ENCODE measurements at regions not wholly inside any gene's neighbourhood (a gene's known extent, or its start where the extent isn't known, plus 50 kb on each side); places are given as distances from the start of the nearest gene placed in this dataset.
"Not testable (repeated sequence)": the region's sequence is repeated elsewhere in the genome, so short reads cannot be mapped to it uniquely, and the experiment has no call there.

DNA sequence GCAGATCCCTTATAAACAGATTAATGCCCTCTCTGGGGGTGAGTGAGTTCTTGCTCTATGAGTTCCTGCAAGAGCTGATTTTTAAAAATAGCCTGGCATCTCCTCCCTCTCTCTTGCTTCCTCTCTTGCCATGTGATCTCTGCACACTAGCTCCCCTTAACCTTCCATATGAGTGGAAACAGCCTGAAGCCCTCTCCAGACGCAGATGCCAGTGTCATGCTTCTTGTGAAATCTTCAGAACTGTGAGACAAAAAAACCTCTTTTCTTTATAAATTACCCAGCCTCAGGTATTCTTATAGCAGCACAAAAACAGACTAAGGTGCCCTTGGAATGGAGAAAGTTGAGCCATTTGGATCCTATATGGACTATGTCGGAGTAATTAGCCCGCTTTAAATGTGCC lies 559.7 kb upstream of the CYLC2 start:
- no peaks in the 10 kb centered on the region for H3K4me1 ChIP-seq (replicated peaks)
- intact Hi-C loops (cut with DNase I): no loop called here
- TF ChIP-seq, protein P1, sequence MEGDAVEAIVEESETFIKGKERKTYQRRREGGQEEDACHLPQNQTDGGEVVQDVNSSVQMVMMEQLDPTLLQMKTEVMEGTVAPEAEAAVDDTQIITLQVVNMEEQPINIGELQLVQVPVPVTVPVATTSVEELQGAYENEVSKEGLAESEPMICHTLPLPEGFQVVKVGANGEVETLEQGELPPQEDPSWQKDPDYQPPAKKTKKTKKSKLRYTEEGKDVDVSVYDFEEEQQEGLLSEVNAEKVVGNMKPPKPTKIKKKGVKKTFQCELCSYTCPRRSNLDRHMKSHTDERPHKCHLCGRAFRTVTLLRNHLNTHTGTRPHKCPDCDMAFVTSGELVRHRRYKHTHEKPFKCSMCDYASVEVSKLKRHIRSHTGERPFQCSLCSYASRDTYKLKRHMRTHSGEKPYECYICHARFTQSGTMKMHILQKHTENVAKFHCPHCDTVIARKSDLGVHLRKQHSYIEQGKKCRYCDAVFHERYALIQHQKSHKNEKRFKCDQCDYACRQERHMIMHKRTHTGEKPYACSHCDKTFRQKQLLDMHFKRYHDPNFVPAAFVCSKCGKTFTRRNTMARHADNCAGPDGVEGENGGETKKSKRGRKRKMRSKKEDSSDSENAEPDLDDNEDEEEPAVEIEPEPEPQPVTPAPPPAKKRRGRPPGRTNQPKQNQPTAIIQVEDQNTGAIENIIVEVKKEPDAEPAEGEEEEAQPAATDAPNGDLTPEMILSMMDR (IDR thresholded peaks at IDR 0.05): no peak
- TF ChIP-seq POLR2AphosphoS5 (IDR thresholded peaks at IDR 0.05) (no peak), POLR2A (IDR thresholded peaks at IDR 0.05) (no peak)
- no peak overlapping the region for H3K4me3 ChIP-seq
- no peaks in the 10 kb centered on the region for H3K27me3 ChIP-seq (replicated peaks; ENCODE audit: insufficient read depth)
- no peak overlapping the region for H3K27ac ChIP-seq
- DNase-seq (ENCODE audit: low spot score): no peak
- no peaks in the 10 kb centered on the region for H3K36me3 ChIP-seq
- WGBS: 87% methylated on average over 3 of the region's 3 CpGs
- no peaks in the 10 kb centered on the region for H3K9me3 ChIP-seq

DNA sequence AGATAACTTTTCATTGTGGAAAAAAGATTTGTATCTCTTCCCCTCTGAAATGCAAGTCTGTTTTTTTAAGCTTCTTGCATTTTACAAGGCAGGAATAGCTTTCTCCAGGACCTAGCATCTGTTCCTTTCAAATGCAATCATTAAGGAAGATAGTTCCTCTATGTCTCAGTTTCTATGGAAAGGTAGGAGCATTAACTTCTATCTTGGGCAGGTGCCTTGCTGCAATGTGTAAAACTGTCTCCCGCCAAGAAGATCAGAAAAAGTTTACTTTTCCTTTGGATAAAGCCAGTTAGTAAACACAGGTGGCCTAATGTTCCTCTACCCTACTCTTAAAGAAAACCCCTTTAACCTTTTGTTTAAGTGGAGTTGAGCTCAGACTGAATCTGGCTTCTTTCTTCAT lies 560.6 kb upstream of the CYLC2 start:
- Histone ChIP-seq H3K27ac (no peak overlapping the region), H3K4me1 (replicated peaks) (no peaks in the 10 kb centered on the region), H3K27me3 (replicated peaks; ENCODE audit: insufficient read depth) (no peaks in the 10 kb centered on the region), H3K9me3 (no peaks in the 10 kb centered on the region), H3K4me3 (no peak overlapping the region), H3K36me3 (no peaks in the 10 kb centered on the region)
- no peak for DNase-seq (ENCODE audit: low spot score)
- WGBS: 27% methylated on average over 1 of the region's 1 CpG
- TF ChIP-seq, protein P1 (IDR thresholded peaks at IDR 0.05): no peak
- TF ChIP-seq POLR2AphosphoS5 (IDR thresholded peaks at IDR 0.05) (no peak), POLR2A (IDR thresholded peaks at IDR 0.05) (no peak)
- intact Hi-C loops (cut with DNase I): no loop called here

DNA sequence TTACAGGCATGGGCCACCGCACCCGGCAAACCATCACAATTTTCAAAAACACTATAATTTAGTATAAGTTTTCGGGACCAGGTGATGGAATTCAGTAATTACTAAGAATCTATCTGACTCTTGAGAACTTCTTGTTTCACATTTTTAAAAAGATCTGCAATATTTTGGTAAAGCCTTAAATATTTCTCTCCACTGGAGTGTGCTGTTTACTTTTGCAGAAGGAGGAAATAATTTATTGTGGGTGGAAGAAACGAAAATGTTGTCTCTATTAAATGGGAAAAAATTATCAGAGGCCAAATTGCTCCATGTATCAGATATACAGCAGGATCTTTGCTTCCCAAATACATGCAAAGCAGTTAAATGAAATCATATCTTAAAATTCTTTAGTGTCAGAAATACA lies 566.8 kb upstream of the CYLC2 start:
- DNase-seq (ENCODE audit: low spot score): no peak
- TF ChIP-seq POLR2A (IDR thresholded peaks at IDR 0.05): no peak
- TF ChIP-seq POLR2AphosphoS5 (IDR thresholded peaks at IDR 0.05): no peak
- TF ChIP-seq, protein P1 (IDR thresholded peaks at IDR 0.05): no peak
- Histone ChIP-seq H3K36me3 (no peaks in the 10 kb centered on the region), H3K4me1 (replicated peaks) (no peaks in the 10 kb centered on the region), H3K4me3 (no peak overlapping the region), H3K27ac (no peak overlapping the region), H3K27me3 (replicated peaks; ENCODE audit: insufficient read depth) (no peaks in the 10 kb centered on the region), H3K9me3 (no peaks in the 10 kb centered on the region)
- 76% methylated on average over 4 of the region's 4 CpGs for WGBS
- intact Hi-C loops (cut with DNase I): no loop called here

DNA sequence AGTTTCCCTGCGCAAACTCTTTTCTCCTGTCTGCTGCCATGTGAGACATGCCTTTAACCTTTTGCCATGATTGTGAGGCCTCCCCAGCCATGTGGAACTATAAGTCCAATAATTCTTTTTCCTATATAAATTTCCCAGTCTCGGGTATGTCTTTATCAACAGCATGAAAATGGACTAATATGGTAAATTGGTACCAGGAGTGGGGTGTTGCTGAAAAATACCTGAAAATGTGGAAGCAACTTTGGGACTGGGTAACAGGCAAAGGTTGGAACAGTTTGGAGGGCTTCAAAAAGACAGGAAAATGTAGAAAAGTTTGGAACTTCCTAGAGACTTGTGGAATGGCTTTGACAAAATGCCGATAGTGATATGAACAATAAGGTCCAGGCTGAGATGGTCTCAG lies 578.9 kb upstream of the CYLC2 start:
- H3K9me3 ChIP-seq; H3K36me3 ChIP-seq; intact Hi-C loops (cut with DNase I); H3K27me3 ChIP-seq (replicated peaks; ENCODE audit: insufficient read depth); H3K27ac ChIP-seq; H3K4me3 ChIP-seq; DNase-seq (ENCODE audit: low spot score); H3K4me1 ChIP-seq (replicated peaks): not testable (repeated sequence)
- WGBS: 77% methylated on average over 3 of the region's 3 CpGs

DNA sequence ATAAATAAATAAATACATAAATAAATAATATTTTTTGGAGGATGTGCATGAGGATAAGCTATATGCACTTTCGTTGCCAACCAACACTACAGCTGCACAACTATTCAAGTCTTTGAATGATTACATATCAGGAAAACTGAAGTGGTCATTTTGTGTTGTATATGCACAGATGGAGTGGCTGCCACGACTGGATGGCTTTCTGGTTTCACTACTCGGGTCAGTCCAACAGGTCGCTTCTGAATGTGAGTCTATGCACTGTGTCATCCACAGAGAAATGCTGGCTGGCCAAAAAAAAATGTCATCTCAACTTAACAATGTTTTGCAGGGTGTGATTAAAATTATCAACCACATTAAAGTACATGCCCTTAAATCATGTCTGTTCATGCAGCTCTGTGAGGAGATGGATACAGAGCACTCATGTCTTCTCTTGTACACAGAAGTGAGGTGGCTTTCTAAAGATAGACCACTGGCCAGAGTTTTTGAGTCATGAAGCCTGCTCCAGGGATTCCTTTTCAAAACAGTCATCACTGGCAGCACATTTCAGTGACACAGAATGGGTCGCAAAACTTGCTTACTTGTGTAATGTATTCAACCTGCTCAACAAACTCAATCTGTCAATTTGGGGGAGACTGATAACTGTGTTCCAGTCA lies 589.8 kb upstream of the CYLC2 start:
- intact Hi-C loops (cut with DNase I): no loop called here
- TF ChIP-seq, protein P1 (IDR thresholded peaks at IDR 0.05): no peak
- no peak for TF ChIP-seq POLR2AphosphoS5 (IDR thresholded peaks at IDR 0.05)
- TF ChIP-seq POLR2A (IDR thresholded peaks at IDR 0.05): no peak
- Histone ChIP-seq H3K4me1 (replicated peaks) (no peaks in the 10 kb centered on the region), H3K27ac (no peak overlapping the region), H3K4me3 (no peak overlapping the region), H3K36me3 (no peaks in the 10 kb centered on the region), H3K9me3 (no peaks in the 10 kb centered on the region), H3K27me3 (replicated peaks; ENCODE audit: insufficient read depth) (no peaks in the 10 kb centered on the region)
- DNase-seq (ENCODE audit: low spot score): no peak
- 87% methylated on average over 5 of the region's 5 CpGs for WGBS

Data from prostate gland (tissue), 2 donors.